ENCODE measurements at regions not wholly inside any gene's neighbourhood (a gene's known extent, or its start where the extent isn't known, plus 50 kb on each side); places are given as distances from the start of the nearest gene placed in this dataset.

- no peak for TF ChIP-seq AHDC1 (CRISPR knock-in tag; IDR thresholded peaks at IDR 0.05; ENCODE audit: borderline replicate concordance)
- TF ChIP-seq KLF9 (CRISPR knock-in tag; IDR thresholded peaks at IDR 0.05; ENCODE audit: low read depth): no peak
- TF ChIP-seq SNAPC5 (CRISPR knock-in tag; IDR thresholded peaks at IDR 0.05; ENCODE audit: borderline replicate concordance): no peak
Observed at GRCh38 chr3:134710313-134710680, 59.5 kb upstream of the KY start (continued).

- POLR2A ChIA-PET: no interaction called here
- CTCF ChIA-PET (ENCODE audit: low intra/inter-chr PET ratio, low total read pairs): no interaction called here
- no peak for TF ChIP-seq MYPOP (CRISPR knock-in tag; IDR thresholded peaks at IDR 0.05)
- TF ChIP-seq ZNF512 (CRISPR knock-in tag; IDR thresholded peaks at IDR 0.05): no peak
- no peak for TF ChIP-seq AHR (CRISPR knock-in tag; IDR thresholded peaks at IDR 0.05)
- no peak for TF ChIP-seq ZBTB14 (CRISPR knock-in tag; IDR thresholded peaks at IDR 0.05)
- TF ChIP-seq ZNF883 (CRISPR knock-in tag; IDR thresholded peaks at IDR 0.05; ENCODE audit: not compliant biosample characterization): no peak
- no peak for TF ChIP-seq BRF2 (CRISPR knock-in tag; IDR thresholded peaks at IDR 0.05)
- TF ChIP-seq ZNF274 (CRISPR knock-in tag; IDR thresholded peaks at IDR 0.05): no peak
Observed at GRCh38 chr3:134711284-134711683, 60.5 kb upstream of the KY start.

More at GRCh38 chr3:134711284-134711683, 60.5 kb upstream of the KY start:
- 0% methylated on average over 1 of the region's 1 CpG for WGBS (ENCODE audit: low lambda C conversion rate)
- intact Hi-C loops (cut with micrococcal nuclease; ENCODE audit: unreplicated experiment): no loop called here
- no TSS peak for BruUV-seq (replicated peaks)
- H3K9ac ChIP-seq (ENCODE audit: insufficient read depth, low read depth, low read length): no peak overlapping the region
- H3K27me3 ChIP-seq (ENCODE audit: control insufficient read depth in 1 of 2, insufficient read depth in 2 of 2, low read length in 2 of 2): 0 out of 5 replicates have a peak, but pooled peaks cover 0 to 5% of the 10 kb centered on the region in 2 experiments
- H3K36me3 ChIP-seq (replicated peaks in 1 of 2; ENCODE audit: control insufficient read depth in 1 of 2, insufficient read depth in 2 of 2, low read length in 2 of 2): no peaks in the 10 kb centered on the region
- no peak overlapping the region for H3K4me2 ChIP-seq (ENCODE audit: low read depth, low read length)
- no peak overlapping the region for H2AFZ ChIP-seq (ENCODE audit: low read length)
- ATAC-seq: no peak
- H3K4me3 ChIP-seq (replicated peaks in 1 of 3; ENCODE audit: insufficient read depth in 1 of 3, low read depth in 2 of 3, low read length in 3 of 3): no peak overlapping the region
- DNase-seq (ENCODE audit: low spot score): no peak
- H3K9me3 ChIP-seq (ENCODE audit: low read length): no peaks in the 10 kb centered on the region
- H3K27ac ChIP-seq (ENCODE audit: extremely low read length, insufficient read depth, low read length): no peak overlapping the region
- H3K4me1 ChIP-seq (ENCODE audit: insufficient read depth, low read length): no peaks in the 10 kb centered on the region
- FAIRE-seq: no peak
- no peaks in the 10 kb centered on the region for H4K20me1 ChIP-seq (ENCODE audit: insufficient read depth, low read length)
- in situ Hi-C loops (cut with HindIII; ENCODE audit: extremely low pct_ligation_motif_present, low pct_unique_long_range_greater_than_20kb): no loop called here
- no peaks in the 10 kb centered on the region for H3K79me2 ChIP-seq (ENCODE audit: insufficient read depth, low read length)

All from HepG2 (cell line).